Endothelial cell of umbilical vein (primary cell): ENCODE measurements at regions not wholly inside any gene's neighbourhood (a gene's known extent, or its start where the extent isn't known, plus 50 kb on each side); places are given as distances from the start of the nearest gene placed in this dataset.

Experiments used
- BruUV-seq: library from RNA; stranded (reverse); fragments of 400-500 nt; replicated peaks from 2 replicates; lab custom pipeline; 2021; lab: Mats Ljungman, UMichigan
- CTCF ChIA-PET: fragments of 300-600, 350-600 bp; sonication (Branson Sonifier 250); formaldehyde crosslinking; loops from one replicate; lab custom pipeline; 2021; ENCODE audit warnings: antibody characterized with exemption, inconsistent platforms; lab: Charles Lee
- POLR2A ChIA-PET: fragments of 300-600, 350-600 bp; sonication (Branson Sonifier 250); formaldehyde crosslinking; loops from one replicate; lab custom pipeline; 2021; ENCODE audit warnings: antibody characterized with exemption, inconsistent platforms; lab: Charles Lee
- DNase-seq: peaks from one replicate; pipeline ENCODE4 v3.0.0-alpha.2; 2011; ENCODE audit warnings: low read depth, low spot score
- FAIRE-seq: peaks from 2 replicates; lab custom pipeline; 2011; peaks lifted over from hg19 to GRCh38; lab: Jason Lieb, UNC
- H2AFZ ChIP-seq: 2 replicates; pipeline ENCODE4 v1.6.0; 2012; ENCODE audit warnings: low read depth, low read length, control low read depth, inconsistent platforms
- H3K27ac ChIP-seq: 2 replicates; pipeline ENCODE4 v1.5.1; 2011; ENCODE audit warnings: low read depth, mild to moderate bottlenecking, control low read depth, low read length, moderate library complexity; ENCODE audit not compliant: insufficient read depth
- H3K27me3 ChIP-seq, 2 experiments: 2 replicates each; pipeline versions ENCODE4 v1.6.0 to v1.6.1; 2011; ENCODE audit warnings: low read length in 2 of 2, mixed read lengths in 1 of 2; ENCODE audit not compliant: control insufficient read depth in 2 of 2, insufficient read depth in 2 of 2
- H3K36me3 ChIP-seq, 2 experiments: 2 replicates in 1 of 2; 3 replicates in 1 of 2; pipeline ENCODE4 v1.5.1; 2011; ENCODE audit warnings: low read length in 2 of 2, mild to moderate bottlenecking in 1 of 2, moderate library complexity in 1 of 2; ENCODE audit not compliant: control insufficient read depth in 2 of 2, insufficient read depth in 2 of 2; ENCODE audit errors: extremely low read depth in 1 of 2
- H3K4me1 ChIP-seq: 3 replicates; pipeline ENCODE4 v1.5.1; 2011; ENCODE audit warnings: mild to moderate bottlenecking, low read length; ENCODE audit not compliant: control insufficient read depth, insufficient read depth; ENCODE audit errors: extremely low read depth
- H3K4me2 ChIP-seq: 2 replicates; pipeline ENCODE4 v1.6.1; 2011; ENCODE audit warnings: low read length, control low read depth, mixed read lengths; ENCODE audit not compliant: insufficient read depth
- H3K4me3 ChIP-seq, 3 experiments: fragments of 200-600 bp in 1 of 3; sonication (generic), shearing (Covaris generic) in 1 of 3; replicated peaks in 1 of 3; 2 replicates each; pipeline ENCODE4 v1.5.1; 2011 to 2016; ENCODE audit warnings: control low read depth in 3 of 3, low read length in 3 of 3, mild to moderate bottlenecking in 2 of 3, inconsistent platforms in 1 of 3, low read depth in 1 of 3, moderate library complexity in 1 of 3; ENCODE audit not compliant: insufficient read depth in 1 of 3
- H3K79me2 ChIP-seq: 2 replicates; pipeline ENCODE4 v1.6.0; 2012; ENCODE audit warnings: low read length, inconsistent platforms; ENCODE audit not compliant: control insufficient read depth, insufficient read depth
- H3K9ac ChIP-seq: replicated peaks from 2 replicates; pipeline ENCODE3; 2011; ENCODE audit warnings: low read length, control low read depth; ENCODE audit not compliant: insufficient read depth; ENCODE audit errors: extremely low read depth
- H3K9me1 ChIP-seq: replicated peaks from 3 replicates; pipeline ENCODE4 v1.6.0; 2011; ENCODE audit warnings: mild to moderate bottlenecking, low read length; ENCODE audit not compliant: control insufficient read depth, insufficient read depth; ENCODE audit errors: extremely low read depth
- H3K9me3 ChIP-seq: replicated peaks from 2 replicates; pipeline ENCODE4 v1.5.1; 2012; ENCODE audit warnings: low read length, inconsistent platforms; ENCODE audit not compliant: control insufficient read depth, insufficient read depth
- H4K20me1 ChIP-seq: replicated peaks from 2 replicates; pipeline ENCODE3; 2011; ENCODE audit warnings: mild to moderate bottlenecking, low read length; ENCODE audit not compliant: control insufficient read depth, insufficient read depth; ENCODE audit errors: extremely low read depth
- EZH2 ChIP-seq: IDR thresholded peaks from 2 replicates; pipeline ENCODE4 v1.6.1; 2012; ENCODE audit warnings: borderline replicate concordance, low read depth, mild to moderate bottlenecking, moderate library complexity, low read length, inconsistent platforms; ENCODE audit not compliant: severe bottlenecking
- FOS ChIP-seq: IDR thresholded peaks from 2 replicates; pipeline ENCODE4 v1.6.1; 2011; ENCODE audit warnings: mild to moderate bottlenecking, low read length, moderate library complexity, borderline replicate concordance; ENCODE audit not compliant: insufficient read depth
- GATA2 ChIP-seq: IDR thresholded peaks from 2 replicates; pipeline ENCODE4 v1.7.0; 2011; ENCODE audit warnings: low read depth, mild to moderate bottlenecking, moderate library complexity, mixed read lengths, low read length; ENCODE audit not compliant: insufficient read length, insufficient read depth
- JUN ChIP-seq: IDR thresholded peaks from 2 replicates; pipeline ENCODE4 v1.6.1; 2011; ENCODE audit warnings: borderline replicate concordance, low read depth; ENCODE audit not compliant: insufficient read length, insufficient read depth
- MAX ChIP-seq: IDR thresholded peaks from 2 replicates; pipeline ENCODE4 v1.6.1; 2011; ENCODE audit not compliant: insufficient read depth, insufficient read length
- MYC ChIP-seq: IDR thresholded peaks from one replicate; pipeline ENCODE4 v1.6.1; 2011; ENCODE audit warnings: mild to moderate bottlenecking, low read depth, low read length
- POLR2A ChIP-seq: IDR thresholded peaks from 2 replicates; pipeline ENCODE4 v1.6.1; 2012; ENCODE audit warnings: low read depth, mild to moderate bottlenecking, control low read depth, low read length
- POLR2AphosphoS5 ChIP-seq: IDR thresholded peaks from 2 replicates; pipeline ENCODE4 v1.6.1; 2012; ENCODE audit warnings: low read depth, mild to moderate bottlenecking, control low read depth, low read length, moderate library complexity; ENCODE audit not compliant: insufficient read depth
- dilution Hi-C: fragments of 300-500 bp; cut with MboI; formaldehyde crosslinking; loops from one replicate; pipeline ENCODE4 v1.15.0; 2019; ENCODE audit warnings: low sequenced_read_pairs; ENCODE audit not compliant: extremely low pct_ligation_motif_present
- intact Hi-C: fragments of 100-400 bp; cut with micrococcal nuclease; formaldehyde crosslinking; loops from one replicate; pipeline ENCODE4 v1.10.0; 2022
- TF ChIP-seq, protein P1 (sequence below), 2 donors: IDR thresholded peaks; 1 replicate in 1 of 2; 2 replicates in 1 of 2; pipeline ENCODE4 v1.5.1; 2011; ENCODE audit warnings: low read length in 2 of 2, mild to moderate bottlenecking in 2 of 2, moderate library complexity in 2 of 2, control low read depth in 1 of 2, inconsistent platforms in 1 of 2, low read depth in 1 of 2; ENCODE audit not compliant: insufficient read depth in 1 of 2; ENCODE audit errors: extremely low read depth in 1 of 2

GRCh38 chr18:78130232-78131195 lies 849.1 kb upstream of the SALL3 start:
- ChIA-PET POLR2A (no interaction called here), CTCF (no interaction called here)
- Histone ChIP-seq H4K20me1 (no peaks in the 10 kb centered on the region), H3K9ac (no peak overlapping the region), H3K79me2 (no peaks in the 10 kb centered on the region), H3K4me2 (no peak overlapping the region), H2AFZ (no peak overlapping the region), H3K9me3 (peaks cover 5% of the 10 kb centered on the region), H3K4me1 (no peaks in the 10 kb centered on the region), H3K36me3 (no peaks in the 10 kb centered on the region), H3K27me3 (no peaks in the 10 kb centered on the region), H3K9me1 (no peaks in the 10 kb centered on the region), H3K27ac (no peak overlapping the region), H3K4me3 (no peak overlapping the region)
- intact Hi-C loops (no loop called here), dilution Hi-C loops (no loop called here)
- BruUV-seq = no TSS peak
- DNase-seq = no peak
- TF ChIP-seq POLR2A = no peak
- no peak for TF ChIP-seq GATA2
- TF ChIP-seq JUN = no peak
- no peak for TF ChIP-seq MAX
- TF ChIP-seq FOS = no peak
- TF ChIP-seq POLR2AphosphoS5 = no peak
- TF ChIP-seq, protein P1, sequence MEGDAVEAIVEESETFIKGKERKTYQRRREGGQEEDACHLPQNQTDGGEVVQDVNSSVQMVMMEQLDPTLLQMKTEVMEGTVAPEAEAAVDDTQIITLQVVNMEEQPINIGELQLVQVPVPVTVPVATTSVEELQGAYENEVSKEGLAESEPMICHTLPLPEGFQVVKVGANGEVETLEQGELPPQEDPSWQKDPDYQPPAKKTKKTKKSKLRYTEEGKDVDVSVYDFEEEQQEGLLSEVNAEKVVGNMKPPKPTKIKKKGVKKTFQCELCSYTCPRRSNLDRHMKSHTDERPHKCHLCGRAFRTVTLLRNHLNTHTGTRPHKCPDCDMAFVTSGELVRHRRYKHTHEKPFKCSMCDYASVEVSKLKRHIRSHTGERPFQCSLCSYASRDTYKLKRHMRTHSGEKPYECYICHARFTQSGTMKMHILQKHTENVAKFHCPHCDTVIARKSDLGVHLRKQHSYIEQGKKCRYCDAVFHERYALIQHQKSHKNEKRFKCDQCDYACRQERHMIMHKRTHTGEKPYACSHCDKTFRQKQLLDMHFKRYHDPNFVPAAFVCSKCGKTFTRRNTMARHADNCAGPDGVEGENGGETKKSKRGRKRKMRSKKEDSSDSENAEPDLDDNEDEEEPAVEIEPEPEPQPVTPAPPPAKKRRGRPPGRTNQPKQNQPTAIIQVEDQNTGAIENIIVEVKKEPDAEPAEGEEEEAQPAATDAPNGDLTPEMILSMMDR (IDR thresholded peaks at IDR 0.05; ENCODE audit: extremely low read depth in 1 of 2, insufficient read depth in 1 of 2, low read depth in 1 of 2, low read length in 2 of 2) = no peak
- no peak for TF ChIP-seq MYC
- no peak for TF ChIP-seq EZH2
- FAIRE-seq = no peak
